Peyer's patch (tissue), 4 donors: ENCODE measurements at regions not wholly inside any gene's neighbourhood (a gene's known extent, or its start where the extent isn't known, plus 50 kb on each side); places are given as distances from the start of the nearest gene placed in this dataset.

Experiments used
- CTCF ChIP-seq, 6 experiments: fragments of 450-650 bp in 4 of 6; fragments of 200-600 bp in 2 of 6; sonication (generic) in 1 of 6; IDR thresholded peaks; one replicate each; pipeline ENCODE4 v1.5.1; 2017 to 2019; ENCODE audit warnings: antibody characterized with exemption in 6 of 6, mild to moderate bottlenecking in 3 of 6, moderate library complexity in 1 of 6
- POLR2A ChIP-seq, 2 donors: fragments of 450-650 bp; IDR thresholded peaks; one replicate each; pipeline ENCODE4 v1.5.1; 2017; ENCODE audit warnings: antibody characterized with exemption in 2 of 2, mild to moderate bottlenecking in 2 of 2, moderate library complexity in 2 of 2

DNA sequence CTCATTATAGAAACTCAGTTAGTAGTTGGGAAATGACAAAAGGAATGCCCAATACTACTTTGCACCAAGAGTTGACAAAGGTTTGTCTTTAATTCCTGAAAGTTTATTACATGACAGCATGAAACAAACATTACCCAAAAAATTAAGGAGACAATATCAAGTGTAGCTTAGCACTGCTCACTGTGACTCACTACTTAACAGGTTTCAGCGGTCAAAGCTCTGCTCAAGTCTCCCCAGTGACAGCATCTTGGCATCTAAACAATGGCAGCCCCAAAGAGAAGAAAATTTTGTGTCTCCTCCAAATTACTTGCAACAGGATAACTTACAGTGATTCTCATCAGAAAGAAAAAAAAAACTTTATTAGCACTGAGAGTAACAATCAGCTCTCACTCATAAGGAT, 1030.2 kb downstream of the EFNA5 start:
- TF ChIP-seq POLR2A (IDR thresholded peaks at IDR 0.05) (no peak), CTCF (IDR thresholded peaks at IDR 0.05) (no peak)
